ENCODE measurements at regions not wholly inside any gene's neighbourhood (a gene's known extent, or its start where the extent isn't known, plus 50 kb on each side); places are given as distances from the start of the nearest gene placed in this dataset.

DNA sequence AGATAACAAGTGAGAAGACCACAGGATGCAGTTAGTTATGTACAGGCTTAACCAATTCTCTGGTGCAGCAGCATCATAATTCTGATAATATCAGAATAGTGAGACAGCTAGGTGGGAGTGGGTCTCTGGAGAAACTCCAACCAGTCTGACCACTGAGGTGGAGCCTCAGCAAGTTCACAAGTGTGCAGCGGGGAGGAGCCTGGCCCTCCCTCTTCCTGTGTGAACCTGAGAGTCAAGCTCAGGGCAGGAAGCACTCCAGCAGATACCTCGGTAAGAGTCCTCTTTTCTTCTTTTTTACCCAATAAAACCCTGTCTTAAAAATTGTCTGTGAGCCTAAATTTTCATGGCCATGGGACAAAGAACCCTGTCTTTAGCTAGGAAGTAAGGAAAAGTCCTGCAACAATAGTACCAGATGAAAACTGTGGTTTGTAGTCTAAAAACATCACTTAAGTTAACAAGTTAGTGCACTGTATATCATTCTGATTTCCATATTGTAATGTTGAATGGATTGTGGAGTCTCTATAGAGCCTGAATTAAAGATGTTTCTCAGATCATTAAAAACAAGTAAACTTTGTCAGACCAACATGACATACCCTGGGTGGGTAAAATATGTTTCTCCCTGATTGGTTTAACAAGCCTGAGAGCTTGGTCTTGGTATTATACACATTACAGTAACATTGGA lies 370.8 kb downstream of the TMEM182 start:
- DNase-seq = no peak
- no peaks in the 10 kb centered on the region for H3K36me3 ChIP-seq
- no peaks in the 10 kb centered on the region for H3K9me3 ChIP-seq
- H3K27ac ChIP-seq = no peak overlapping the region
- TF ChIP-seq, protein P1, sequence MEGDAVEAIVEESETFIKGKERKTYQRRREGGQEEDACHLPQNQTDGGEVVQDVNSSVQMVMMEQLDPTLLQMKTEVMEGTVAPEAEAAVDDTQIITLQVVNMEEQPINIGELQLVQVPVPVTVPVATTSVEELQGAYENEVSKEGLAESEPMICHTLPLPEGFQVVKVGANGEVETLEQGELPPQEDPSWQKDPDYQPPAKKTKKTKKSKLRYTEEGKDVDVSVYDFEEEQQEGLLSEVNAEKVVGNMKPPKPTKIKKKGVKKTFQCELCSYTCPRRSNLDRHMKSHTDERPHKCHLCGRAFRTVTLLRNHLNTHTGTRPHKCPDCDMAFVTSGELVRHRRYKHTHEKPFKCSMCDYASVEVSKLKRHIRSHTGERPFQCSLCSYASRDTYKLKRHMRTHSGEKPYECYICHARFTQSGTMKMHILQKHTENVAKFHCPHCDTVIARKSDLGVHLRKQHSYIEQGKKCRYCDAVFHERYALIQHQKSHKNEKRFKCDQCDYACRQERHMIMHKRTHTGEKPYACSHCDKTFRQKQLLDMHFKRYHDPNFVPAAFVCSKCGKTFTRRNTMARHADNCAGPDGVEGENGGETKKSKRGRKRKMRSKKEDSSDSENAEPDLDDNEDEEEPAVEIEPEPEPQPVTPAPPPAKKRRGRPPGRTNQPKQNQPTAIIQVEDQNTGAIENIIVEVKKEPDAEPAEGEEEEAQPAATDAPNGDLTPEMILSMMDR (IDR thresholded peaks at IDR 0.05) = no peak
- no peak for TF ChIP-seq POLR2A (IDR thresholded peaks at IDR 0.05)
- intact Hi-C loops (cut with DNase I) = no loop called here
- no peaks in the 10 kb centered on the region for H3K27me3 ChIP-seq
- no peak overlapping the region for H3K4me3 ChIP-seq (replicated peaks in 1 of 3)
- 64 to 83% methylated on average over 2 of the region's 2 CpGs for WGBS, 2 donors
- no peaks in the 10 kb centered on the region for H3K4me1 ChIP-seq

GRCh38 chr2:103135679-103136078 lies 373.8 kb downstream of the TMEM182 start:
- intact Hi-C loops (cut with DNase I) = no loop called here
- DNase-seq = no peak

GRCh38 chr2:103138123-103138901 lies 376.5 kb downstream of the TMEM182 start:
- Histone ChIP-seq H3K9me3 (no peaks in the 10 kb centered on the region), H3K36me3 (no peaks in the 10 kb centered on the region), H3K27ac (no peak overlapping the region), H3K4me1 (no peaks in the 10 kb centered on the region), H3K27me3 (no peaks in the 10 kb centered on the region), H3K4me3 (replicated peaks in 1 of 3) (no peak overlapping the region)
- WGBS, 2 donors = 87% methylated on average over 5 of the region's 5 CpGs
- intact Hi-C loops (cut with DNase I) = no loop called here
- no peak for DNase-seq
- TF ChIP-seq, protein P1 (IDR thresholded peaks at IDR 0.05) = no peak
- no peak for TF ChIP-seq POLR2A (IDR thresholded peaks at IDR 0.05)

More at GRCh38 chr2:103135679-103136078, 373.8 kb downstream of the TMEM182 start:
- Histone ChIP-seq H3K9me3 (no peaks in the 10 kb centered on the region), H3K27ac (no peak overlapping the region), H3K4me1 (no peaks in the 10 kb centered on the region), H3K27me3 (no peaks in the 10 kb centered on the region), H3K36me3 (no peaks in the 10 kb centered on the region), H3K4me3 (replicated peaks in 1 of 3) (no peak overlapping the region)
- WGBS, 2 donors = 82 to 88% methylated on average over 6 of the region's 6 CpGs
- TF ChIP-seq, protein P1 (IDR thresholded peaks at IDR 0.05) = no peak
- no peak for TF ChIP-seq POLR2A (IDR thresholded peaks at IDR 0.05)

DNA sequence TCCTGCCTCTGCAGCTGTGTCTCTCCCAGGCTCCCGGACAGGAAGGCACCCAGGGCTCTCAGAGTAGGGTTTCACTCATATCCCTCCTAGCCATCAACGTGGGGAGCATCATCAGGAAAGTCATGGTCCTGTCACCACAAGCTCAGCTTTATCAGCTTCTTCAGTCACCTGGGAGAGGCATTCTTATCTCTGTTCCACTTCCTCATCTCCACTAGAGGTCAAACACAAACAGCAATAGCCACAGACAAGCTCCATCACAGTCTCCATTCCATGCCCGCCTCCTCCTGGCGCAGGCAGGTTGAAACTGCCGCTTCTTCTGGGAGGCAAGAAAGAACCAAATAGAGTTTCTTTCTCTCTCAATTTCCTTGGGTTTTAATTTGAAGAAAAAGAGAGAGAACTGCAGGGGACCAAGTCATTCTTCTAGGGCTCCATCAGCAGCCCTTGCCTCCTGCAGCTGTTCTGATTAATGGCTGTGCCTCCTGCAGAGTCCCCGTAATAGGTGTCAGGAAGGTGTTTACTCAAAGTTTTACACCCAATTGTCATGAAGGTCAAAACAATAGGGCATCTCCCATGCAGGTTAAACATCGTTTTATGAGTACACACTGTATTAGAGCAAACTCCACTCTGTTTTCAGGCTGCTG lies 377.9 kb downstream of the TMEM182 start:
- WGBS, 2 donors = 58 to 71% methylated on average over 7 of the region's 7 CpGs
- TF ChIP-seq, protein P1 (IDR thresholded peaks at IDR 0.05) = no peak
- no peak for TF ChIP-seq POLR2A (IDR thresholded peaks at IDR 0.05)
- no peak overlapping the region for H3K27ac ChIP-seq
- no peak for DNase-seq
- intact Hi-C loops (cut with DNase I) = no loop called here
- no peaks in the 10 kb centered on the region for H3K4me1 ChIP-seq
- H3K9me3 ChIP-seq = no peaks in the 10 kb centered on the region
- H3K27me3 ChIP-seq = no peaks in the 10 kb centered on the region
- H3K4me3 ChIP-seq (replicated peaks in 1 of 3) = no peak overlapping the region
- H3K36me3 ChIP-seq = no peaks in the 10 kb centered on the region

DNA sequence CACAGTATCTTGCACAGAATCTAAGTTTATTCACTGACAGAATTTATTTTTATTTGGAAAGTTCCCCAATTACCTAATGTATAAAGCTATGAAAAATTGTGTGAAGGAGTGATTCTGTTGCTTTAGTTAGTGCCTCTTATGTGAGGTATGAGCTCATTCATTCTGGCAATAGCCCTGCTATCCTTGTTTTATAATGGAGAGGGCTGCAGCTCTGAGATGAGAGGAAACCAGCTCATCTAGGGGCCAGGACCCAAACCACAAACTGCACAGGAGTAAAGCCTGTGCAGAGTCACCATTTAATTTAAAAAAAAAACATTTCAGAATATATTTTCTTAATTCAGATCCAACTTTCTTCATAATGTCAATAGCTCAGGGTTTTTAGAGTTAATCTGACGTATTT lies 383.0 kb downstream of the TMEM182 start:
- Histone ChIP-seq H3K27ac (no peak overlapping the region), H3K9me3 (no peaks in the 10 kb centered on the region), H3K4me1 (no peaks in the 10 kb centered on the region), H3K27me3 (no peaks in the 10 kb centered on the region), H3K4me3 (replicated peaks in 1 of 3) (no peak overlapping the region), H3K36me3 (no peaks in the 10 kb centered on the region)
- TF ChIP-seq, protein P1 (IDR thresholded peaks at IDR 0.05) = no peak
- no peak for TF ChIP-seq POLR2A (IDR thresholded peaks at IDR 0.05)
- DNase-seq = no peak
- 0 to 47% methylated on average over 1 of the region's 1 CpG for WGBS, 2 donors
- intact Hi-C loops (cut with DNase I) = no loop called here
